ENCODE measurements at regions not wholly inside any gene's neighbourhood (a gene's known extent, or its start where the extent isn't known, plus 50 kb on each side); places are given as distances from the start of the nearest gene placed in this dataset.

- no peaks in the 10 kb centered on the region for H3K4me1 Mint-ChIP-seq (ENCODE audit: unreplicated experiment)
- no peak for DNase-seq (ENCODE audit: low spot score)
- H3K36me3 Mint-ChIP-seq (ENCODE audit: low read depth, unreplicated experiment): no peaks in the 10 kb centered on the region
- H3K9me3 Mint-ChIP-seq (ENCODE audit: unreplicated experiment): no peaks in the 10 kb centered on the region
- no peak for TF ChIP-seq CTCF (IDR thresholded peaks at IDR 0.05; ENCODE audit: unreplicated experiment)
- H3K4me3 Mint-ChIP-seq (ENCODE audit: unreplicated experiment): no peak overlapping the region
- no peaks in the 10 kb centered on the region for H3K27me3 Mint-ChIP-seq (ENCODE audit: unreplicated experiment)
- H3K27ac Mint-ChIP-seq (ENCODE audit: unreplicated experiment): no peak overlapping the region
Measured at GRCh38 chr2:57527685-57528084, 518.9 kb upstream of the VRK2 start.

GRCh38 chr2:57528499-57528898, 518.1 kb upstream of the VRK2 start:
- H3K27ac Mint-ChIP-seq (ENCODE audit: unreplicated experiment): no peak overlapping the region
- DNase-seq (ENCODE audit: low spot score): no peak
- no peaks in the 10 kb centered on the region for H3K9me3 Mint-ChIP-seq (ENCODE audit: unreplicated experiment)
- no peaks in the 10 kb centered on the region for H3K36me3 Mint-ChIP-seq (ENCODE audit: low read depth, unreplicated experiment)
- no peak for TF ChIP-seq CTCF (IDR thresholded peaks at IDR 0.05; ENCODE audit: unreplicated experiment)
- no peaks in the 10 kb centered on the region for H3K4me1 Mint-ChIP-seq (ENCODE audit: unreplicated experiment)
- H3K4me3 Mint-ChIP-seq (ENCODE audit: unreplicated experiment): no peak overlapping the region
- H3K27me3 Mint-ChIP-seq (ENCODE audit: unreplicated experiment): no peaks in the 10 kb centered on the region

- Mint-ChIP-seq H3K4me1 (ENCODE audit: unreplicated experiment) (no peaks in the 10 kb centered on the region), H3K4me3 (ENCODE audit: unreplicated experiment) (no peak overlapping the region), H3K27me3 (ENCODE audit: unreplicated experiment) (peaks cover 1% of the 10 kb centered on the region), H3K27ac (ENCODE audit: unreplicated experiment) (no peak overlapping the region), H3K36me3 (ENCODE audit: low read depth, unreplicated experiment) (no peaks in the 10 kb centered on the region), H3K9me3 (ENCODE audit: unreplicated experiment) (no peaks in the 10 kb centered on the region)
- no peak for DNase-seq (ENCODE audit: low spot score)
- TF ChIP-seq CTCF (IDR thresholded peaks at IDR 0.05; ENCODE audit: unreplicated experiment): no peak
Measured at GRCh38 chr2:57534358-57534757, 512.2 kb upstream of the VRK2 start.

GRCh38 chr2:57536535-57537231, 509.9 kb upstream of the VRK2 start:
- no peak overlapping the region for H3K27ac Mint-ChIP-seq (ENCODE audit: unreplicated experiment)
- H3K36me3 Mint-ChIP-seq (ENCODE audit: low read depth, unreplicated experiment): no peaks in the 10 kb centered on the region
- no peak overlapping the region for H3K4me3 Mint-ChIP-seq (ENCODE audit: unreplicated experiment)
- no peaks in the 10 kb centered on the region for H3K4me1 Mint-ChIP-seq (ENCODE audit: unreplicated experiment)
- H3K27me3 Mint-ChIP-seq (ENCODE audit: unreplicated experiment): peaks cover 1% of the 10 kb centered on the region
- DNase-seq (ENCODE audit: low spot score): no peak
- H3K9me3 Mint-ChIP-seq (ENCODE audit: unreplicated experiment): no peaks in the 10 kb centered on the region
- no peak for TF ChIP-seq CTCF (IDR thresholded peaks at IDR 0.05; ENCODE audit: unreplicated experiment)

- Mint-ChIP-seq H3K27me3 (ENCODE audit: unreplicated experiment) (no peaks in the 10 kb centered on the region), H3K9me3 (ENCODE audit: unreplicated experiment) (no peaks in the 10 kb centered on the region), H3K36me3 (ENCODE audit: low read depth, unreplicated experiment) (no peaks in the 10 kb centered on the region), H3K27ac (ENCODE audit: unreplicated experiment) (no peak overlapping the region), H3K4me1 (ENCODE audit: unreplicated experiment) (no peaks in the 10 kb centered on the region), H3K4me3 (ENCODE audit: unreplicated experiment) (no peak overlapping the region)
- no peak for DNase-seq (ENCODE audit: low spot score)
- no peak for TF ChIP-seq CTCF (IDR thresholded peaks at IDR 0.05; ENCODE audit: unreplicated experiment)
Measured at GRCh38 chr2:57539761-57540160, 506.8 kb upstream of the VRK2 start.
